SIG-M5 treated with dmso at 0.1 percent for 504 hours (cell line): ENCODE measurements at regions not wholly inside any gene's neighbourhood (a gene's known extent, or its start where the extent isn't known, plus 50 kb on each side); places are given as distances from the start of the nearest gene placed in this dataset.

Experiments used
- DNase-seq: peaks from one replicate; lab custom pipeline; 2025; ENCODE audit not compliant: unreplicated experiment; lab: John Stamatoyannopoulos, UW

DNA sequence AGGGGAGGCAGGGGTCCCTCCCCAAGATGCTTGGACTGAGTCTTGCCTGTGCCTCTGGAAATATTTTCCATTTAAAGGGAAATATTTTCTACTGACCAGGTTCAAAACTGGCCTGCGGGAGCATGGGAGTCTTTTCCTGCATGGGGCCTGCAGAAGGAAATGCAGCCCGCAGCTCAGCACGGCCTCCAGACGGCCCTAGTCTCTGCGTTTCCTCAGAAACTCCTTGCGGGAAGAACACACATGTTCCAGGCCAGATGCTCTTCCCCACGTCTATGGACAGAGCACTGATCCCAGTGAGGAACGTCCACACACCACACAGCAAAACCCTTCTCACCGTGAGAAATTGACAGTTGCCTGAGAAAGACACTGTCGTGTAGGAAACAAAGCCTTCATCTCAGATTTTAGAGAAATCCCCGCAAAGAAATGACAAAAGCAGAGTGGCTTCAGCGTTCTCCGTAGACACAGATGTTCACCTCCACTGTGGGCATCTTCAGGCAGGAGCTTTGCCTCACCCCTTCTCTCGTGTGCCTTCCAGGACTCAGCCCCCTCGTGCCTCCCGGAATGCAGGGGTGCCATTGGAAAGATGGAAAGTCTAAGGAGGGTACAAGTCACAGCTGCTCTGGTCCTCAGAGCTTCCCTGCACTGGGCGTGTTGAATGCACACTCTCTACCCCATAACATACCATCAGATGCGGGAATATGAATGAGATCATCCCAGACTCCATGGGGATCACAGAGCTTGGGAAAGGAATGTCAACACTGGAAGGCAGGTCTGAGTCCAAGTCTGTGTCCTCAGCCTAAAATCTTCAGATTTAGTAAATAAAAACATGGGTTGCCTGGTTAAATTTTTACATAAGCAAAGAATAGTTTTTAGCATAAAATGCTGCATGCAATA lies 438.7 kb upstream of the SALL3 start:
- DNase-seq: no peak

- peak; percentile 16 for DNase-seq
Observed at GRCh38 chr18:78542204-78542603, 437.4 kb upstream of the SALL3 start.

- no peak for DNase-seq
Observed at GRCh38 chr18:78543201-78543725, 436.4 kb upstream of the SALL3 start.

- no peak for DNase-seq
Observed at GRCh38 chr18:78546281-78546680, 433.3 kb upstream of the SALL3 start.

- DNase-seq: no peak
Observed at GRCh38 chr18:78547817-78548216, 431.8 kb upstream of the SALL3 start.

GRCh38 chr18:78548261-78549058 lies 431.2 kb upstream of the SALL3 start:
- DNase-seq: no peak

DNA sequence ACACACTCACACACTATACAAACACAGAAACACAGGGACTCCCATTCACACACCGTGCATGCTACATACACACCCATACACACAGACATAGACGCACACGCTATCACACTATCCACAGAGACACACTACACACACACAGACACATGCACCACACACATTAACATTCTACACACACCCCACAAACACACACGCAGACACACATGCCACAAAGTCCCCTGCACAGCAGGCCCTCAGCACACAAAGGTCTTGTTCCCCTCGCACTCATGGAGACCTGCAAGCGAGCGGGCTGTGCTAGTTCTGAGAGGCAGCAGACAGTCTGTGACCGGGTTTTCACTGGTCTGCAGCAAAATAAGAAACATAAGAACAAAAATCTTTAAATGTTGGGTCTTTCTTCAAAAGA lies 429.6 kb upstream of the SALL3 start:
- no peak for DNase-seq

GRCh38 chr18:78554944-78555608 lies 424.5 kb upstream of the SALL3 start:
- DNase-seq: no peak

GRCh38 chr18:78557371-78557770 lies 422.2 kb upstream of the SALL3 start:
- no peak for DNase-seq

DNA sequence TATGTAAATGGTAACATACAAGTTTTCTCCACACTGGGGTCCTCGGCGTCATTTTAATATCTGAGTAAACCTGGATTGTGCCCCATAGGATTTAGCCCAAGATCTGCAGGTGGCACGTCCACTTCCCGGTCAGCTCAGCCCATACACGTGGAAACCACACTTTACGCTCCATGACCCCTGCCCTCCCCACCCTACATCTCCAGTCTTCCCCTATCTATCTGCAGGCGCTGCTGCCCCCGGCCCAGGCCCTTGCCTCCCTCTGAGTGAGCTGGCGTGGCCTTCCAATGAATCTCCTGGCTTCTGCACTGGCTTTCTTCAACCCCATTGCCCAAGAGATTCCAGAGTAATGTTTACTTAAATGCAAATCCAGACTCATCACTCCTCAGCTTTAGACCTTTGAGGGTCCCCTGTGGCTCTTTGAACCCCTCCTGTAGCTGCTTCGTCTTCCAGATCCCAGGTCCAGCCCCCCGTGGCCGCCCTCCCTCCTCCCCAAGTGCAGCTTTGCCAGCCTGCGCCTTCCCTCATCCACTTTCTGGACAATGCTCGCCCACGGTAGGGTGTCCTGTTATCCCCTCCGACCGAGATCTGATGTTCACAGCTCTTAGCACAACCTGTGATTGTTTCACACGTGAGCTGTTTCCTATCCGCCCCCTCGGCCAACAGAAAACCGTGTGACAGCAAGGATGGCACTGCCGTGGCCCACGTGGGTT lies 421.4 kb upstream of the SALL3 start:
- DNase-seq: no peak

- DNase-seq: no peak
Observed at GRCh38 chr18:78558948-78559347, 420.7 kb upstream of the SALL3 start.

- no peak for DNase-seq
Observed at GRCh38 chr18:78559584-78559983, 420.0 kb upstream of the SALL3 start.

DNA sequence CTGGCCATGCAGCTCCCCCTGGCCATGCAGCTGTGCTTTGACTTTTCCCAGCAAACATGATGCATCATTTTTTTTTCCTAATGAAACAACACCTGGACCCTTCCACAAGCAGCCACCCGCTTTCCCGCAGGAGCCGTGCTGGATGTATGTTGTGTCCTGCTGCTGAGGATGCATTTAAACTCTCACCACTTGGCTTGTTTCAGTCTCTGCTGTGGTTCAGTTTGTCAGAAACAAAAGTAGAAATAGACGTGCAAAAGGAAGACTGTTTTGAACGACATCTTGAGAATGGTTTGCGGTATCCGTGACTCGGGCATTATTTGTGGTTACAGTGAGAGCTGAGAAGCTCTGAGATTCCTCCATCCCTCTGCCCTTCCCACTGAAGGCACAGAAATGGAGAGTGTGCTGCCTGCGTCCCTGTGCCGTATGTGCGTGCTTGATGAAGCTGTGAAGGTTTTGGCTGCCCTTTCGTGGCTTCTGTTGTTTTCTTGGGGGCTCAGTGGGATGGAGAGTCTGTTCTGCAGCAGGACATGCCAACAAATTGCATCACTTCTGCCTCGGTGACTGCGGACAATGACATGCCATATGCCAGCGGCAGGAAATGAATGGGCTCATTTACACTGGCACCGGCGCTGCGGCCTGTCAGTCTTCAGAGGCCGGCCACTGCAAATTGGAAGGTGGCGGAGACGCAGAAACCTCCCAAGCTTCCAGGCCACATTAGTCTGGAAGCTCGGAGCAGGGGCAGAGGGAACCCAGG lies 417.7 kb upstream of the SALL3 start:
- DNase-seq: no peak

GRCh38 chr18:78562531-78562961 lies 417.1 kb upstream of the SALL3 start:
- DNase-seq: no peak

GRCh38 chr18:78563110-78563509 lies 416.5 kb upstream of the SALL3 start:
- DNase-seq: no peak

- DNase-seq: no peak
Observed at GRCh38 chr18:78564030-78564429, 415.6 kb upstream of the SALL3 start.

GRCh38 chr18:78564518-78564917 lies 415.1 kb upstream of the SALL3 start:
- no peak for DNase-seq

DNA sequence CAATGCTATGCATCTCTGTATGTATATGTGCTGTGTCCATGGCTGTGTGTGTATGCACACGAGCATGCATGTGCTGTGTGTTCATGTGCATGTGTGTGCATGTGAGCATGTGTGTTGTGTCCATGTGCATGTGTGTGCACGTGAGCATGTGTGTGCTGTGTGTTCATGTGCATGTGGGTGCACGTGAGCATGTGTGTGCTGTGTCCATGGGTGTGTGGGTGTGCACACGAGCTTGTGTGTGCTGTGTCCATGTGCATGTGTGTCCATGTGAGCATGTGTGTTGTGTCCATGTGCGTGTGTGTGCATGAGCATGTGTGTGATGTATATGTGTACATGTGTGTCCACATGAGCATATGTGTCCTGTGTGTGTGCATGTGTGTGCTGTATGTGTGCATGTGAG lies 414.4 kb upstream of the SALL3 start:
- DNase-seq: no peak

DNA sequence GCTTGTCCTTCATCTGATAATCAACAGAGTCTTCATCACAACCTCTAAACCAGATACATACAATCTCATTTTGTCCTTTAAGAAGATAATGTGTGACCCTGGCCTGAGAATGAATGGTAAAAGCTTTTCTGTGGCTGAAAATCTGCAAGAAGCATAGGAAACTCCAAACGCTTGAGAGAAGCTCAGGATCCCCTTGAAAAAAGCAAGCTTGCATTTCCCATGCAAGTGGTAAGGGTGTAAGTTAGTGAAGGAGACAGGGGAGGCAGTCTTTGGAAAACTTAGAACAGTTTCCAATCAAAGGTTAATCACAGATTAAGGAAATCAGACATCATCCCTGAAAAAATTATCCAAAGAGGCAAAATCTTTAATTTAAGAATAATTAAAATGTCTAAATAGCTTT lies 413.6 kb upstream of the SALL3 start:
- no peak for DNase-seq

DNA sequence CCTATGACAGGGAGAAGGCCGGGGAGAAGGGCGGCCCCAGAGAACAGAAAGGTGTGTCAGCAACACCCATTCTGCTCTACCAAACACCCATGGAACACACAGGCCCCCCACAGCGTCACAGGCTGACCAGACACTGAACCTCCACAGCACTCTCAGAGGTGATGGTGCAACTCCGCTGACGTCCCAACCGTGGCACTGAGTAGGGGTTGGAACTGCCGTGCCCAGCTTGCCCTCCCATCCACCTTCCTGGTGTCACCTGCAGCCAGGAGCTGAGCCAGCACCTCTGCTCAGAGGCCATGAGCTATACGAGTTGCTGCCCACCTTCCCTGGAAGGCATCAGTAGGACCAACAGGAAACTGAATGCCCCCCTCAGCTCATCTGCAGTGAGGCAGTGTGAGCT lies 412.9 kb upstream of the SALL3 start:
- DNase-seq: no peak
